Neutrophil (primary cell): ENCODE measurements at regions not wholly inside any gene's neighbourhood (a gene's known extent, or its start where the extent isn't known, plus 50 kb on each side); places are given as distances from the start of the nearest gene placed in this dataset.

Experiments used
- H3K27ac ChIP-seq: fragments of 200-600 bp; sonication (generic); 2 replicates; pipeline ENCODE4 v1.5.1; 2016; ENCODE audit warnings: mild to moderate bottlenecking, moderate library complexity
- H3K27me3 ChIP-seq: fragments of 200-600 bp; sonication (generic); 2 replicates; pipeline ENCODE4 v1.6.0; 2016; ENCODE audit warnings: mild to moderate bottlenecking
- H3K36me3 ChIP-seq: fragments of 200-600 bp; sonication (generic); 2 replicates; pipeline ENCODE4 v1.5.1; 2017
- H3K4me1 ChIP-seq, 2 experiments: fragments of 200-600 bp in 1 of 2; sonication (generic) in 1 of 2; 1 replicate in 1 of 2; 2 replicates in 1 of 2; pipeline versions ENCODE4 v1.5.1 to v1.6.1; 2013 to 2016; ENCODE audit warnings: low read depth in 1 of 2, low read length in 1 of 2, mild to moderate bottlenecking in 1 of 2, moderate library complexity in 1 of 2; ENCODE audit not compliant: control insufficient read depth in 1 of 2, insufficient read depth in 1 of 2
- H3K4me3 ChIP-seq, 2 experiments: fragments of 200-600 bp in 1 of 2; sonication (generic) in 1 of 2; 1 replicate in 1 of 2; 2 replicates in 1 of 2; pipeline ENCODE4 v1.5.1; 2013 to 2016; ENCODE audit warnings: low read depth in 1 of 2, low read length in 1 of 2, mild to moderate bottlenecking in 1 of 2, moderate library complexity in 1 of 2
- H3K9me3 ChIP-seq: fragments of 200-600 bp; sonication (generic); 2 replicates; pipeline ENCODE4 v1.5.1; 2016
- CTCF ChIP-seq: fragments of 200-600 bp; sonication (generic); IDR thresholded peaks from 2 replicates; pipeline ENCODE4 v1.5.1; 2016; ENCODE audit warnings: antibody characterized with exemption

GRCh38 chr2:17107151-17107550 lies 411.1 kb downstream of the RAD51AP2 start:
- Histone ChIP-seq H3K9me3 (no peaks in the 10 kb centered on the region), H3K4me1 (no peaks in the 10 kb centered on the region)
- TF ChIP-seq CTCF: no peak

GRCh38 chr2:17106418-17106817 lies 411.8 kb downstream of the RAD51AP2 start:
- no peak overlapping the region for H3K4me3 ChIP-seq
- no peaks in the 10 kb centered on the region for H3K4me1 ChIP-seq
- no peak for TF ChIP-seq CTCF
- H3K27me3 ChIP-seq: no peaks in the 10 kb centered on the region
- H3K27ac ChIP-seq: no peak overlapping the region
- H3K9me3 ChIP-seq: no peaks in the 10 kb centered on the region
- no peaks in the 10 kb centered on the region for H3K36me3 ChIP-seq

More at GRCh38 chr2:17107151-17107550, 411.1 kb downstream of the RAD51AP2 start:
- Histone ChIP-seq H3K27ac (no peak overlapping the region), H3K36me3 (no peaks in the 10 kb centered on the region), H3K4me3 (no peak overlapping the region), H3K27me3 (no peaks in the 10 kb centered on the region)

GRCh38 chr2:17104454-17104853 lies 413.8 kb downstream of the RAD51AP2 start:
- Histone ChIP-seq H3K4me1 (no peaks in the 10 kb centered on the region), H3K27ac (no peak overlapping the region), H3K4me3 (no peak overlapping the region), H3K9me3 (no peaks in the 10 kb centered on the region), H3K27me3 (no peaks in the 10 kb centered on the region), H3K36me3 (no peaks in the 10 kb centered on the region)
- TF ChIP-seq CTCF: no peak

- no peak overlapping the region for H3K27ac ChIP-seq
- H3K4me3 ChIP-seq: no peak overlapping the region
- no peaks in the 10 kb centered on the region for H3K36me3 ChIP-seq
- no peaks in the 10 kb centered on the region for H3K4me1 ChIP-seq
- no peak for TF ChIP-seq CTCF
- H3K27me3 ChIP-seq: no peaks in the 10 kb centered on the region
- no peaks in the 10 kb centered on the region for H3K9me3 ChIP-seq
Measured at GRCh38 chr2:17101596-17101995, 416.6 kb downstream of the RAD51AP2 start.

- Histone ChIP-seq H3K36me3 (no peaks in the 10 kb centered on the region), H3K27me3 (no peaks in the 10 kb centered on the region), H3K4me3 (no peak overlapping the region), H3K4me1 (no peaks in the 10 kb centered on the region), H3K9me3 (no peaks in the 10 kb centered on the region), H3K27ac (no peak overlapping the region)
- TF ChIP-seq CTCF: no peak
Measured at GRCh38 chr2:17101091-17101490, 417.1 kb downstream of the RAD51AP2 start.

DNA sequence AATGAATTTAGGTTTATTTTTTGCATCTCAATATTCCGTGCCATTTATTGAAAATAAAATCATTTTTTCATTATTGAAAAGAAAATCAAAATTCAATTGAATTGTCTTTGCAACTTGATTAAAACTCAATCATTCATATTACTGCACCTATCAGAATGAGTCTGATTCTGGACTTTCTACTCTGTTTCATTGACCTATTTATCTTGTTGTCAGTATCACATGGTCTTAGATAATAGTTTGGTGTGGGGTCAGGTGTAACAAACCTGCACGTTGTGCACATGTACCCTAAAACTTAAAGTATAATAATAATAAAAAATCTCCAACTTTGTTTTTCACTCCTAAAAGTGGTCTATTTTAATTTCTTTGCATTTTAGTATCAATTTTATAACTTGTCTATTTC lies 422.9 kb downstream of the RAD51AP2 start:
- Histone ChIP-seq H3K27me3 (no peaks in the 10 kb centered on the region), H3K27ac (no peak overlapping the region), H3K9me3 (no peaks in the 10 kb centered on the region), H3K4me1 (no peaks in the 10 kb centered on the region), H3K4me3 (no peak overlapping the region), H3K36me3 (no peaks in the 10 kb centered on the region)
- no peak for TF ChIP-seq CTCF
